Esophagus squamous epithelium (tissue), 5 donors: ENCODE measurements at regions not wholly inside any gene's neighbourhood (a gene's known extent, or its start where the extent isn't known, plus 50 kb on each side); places are given as distances from the start of the nearest gene placed in this dataset.

Experiments used
- DNase-seq: peaks from one replicate; lab custom pipeline; 2025; lab: John Stamatoyannopoulos, UW
- H3K27ac ChIP-seq, 4 donors: fragments of 200-600 bp; sonication (generic); one replicate each; pipeline ENCODE4 v1.5.1; 2016 to 2019; ENCODE audit warnings: mild to moderate bottlenecking in 1 of 4
- H3K27me3 ChIP-seq, 4 donors: fragments of 200-600 bp; sonication (generic); 1 replicate in 3 of 4; 2 replicates in 1 of 4; pipeline versions ENCODE4 v1.5.1 to v1.6.0; 2017 to 2021; ENCODE audit warnings: antibody characterized with exemption in 1 of 4
- H3K36me3 ChIP-seq, 3 donors: fragments of 200-600 bp; sonication (generic); one replicate each; pipeline ENCODE4 v1.5.1; 2016 to 2019
- H3K4me1 ChIP-seq, 3 donors: fragments of 200-600 bp; sonication (generic); one replicate each; pipeline ENCODE4 v1.5.1; 2017 to 2019
- H3K4me3 ChIP-seq, 4 donors: fragments of 200-600 bp; sonication (generic); 1 replicate in 3 of 4; 2 replicates in 1 of 4; pipeline ENCODE4 v1.5.1; 2016 to 2019; ENCODE audit warnings: mild to moderate bottlenecking in 2 of 4, moderate library complexity in 1 of 4
- H3K9me3 ChIP-seq, 3 donors: fragments of 200-600 bp; sonication (generic); one replicate each; pipeline ENCODE4 v1.5.1; 2016 to 2019
- POLR2A ChIP-seq, 4 donors: fragments of 450-650 bp; IDR thresholded peaks; one replicate each; pipeline ENCODE4 v1.6.1; 2017; ENCODE audit warnings: antibody characterized with exemption in 4 of 4, mild to moderate bottlenecking in 4 of 4, moderate library complexity in 3 of 4
- WGBS, 2 donors: methylation state at CpG; one replicate each; pipeline ENCODE4 v1.1.5; 2018; 5-methylcytosine and 5-hydroxymethylcytosine counted together
- intact Hi-C: fragments of 100-400 bp; cut with DNase I; formaldehyde crosslinking; loops from one replicate; pipeline ENCODE4 v1.15.0; 2022
- TF ChIP-seq, protein P1 (sequence below), 6 experiments: fragments of 450-650 bp in 4 of 6; fragments of 200-600 bp in 2 of 6; sonication (generic) in 2 of 6; IDR thresholded peaks; one replicate each; pipeline ENCODE4 v1.5.1; 2016 to 2019; ENCODE audit warnings: antibody characterized with exemption in 6 of 6, mild to moderate bottlenecking in 4 of 6, moderate library complexity in 4 of 6
- donor health status: DM: yes; HTN: yes; CAD: no.

DNA sequence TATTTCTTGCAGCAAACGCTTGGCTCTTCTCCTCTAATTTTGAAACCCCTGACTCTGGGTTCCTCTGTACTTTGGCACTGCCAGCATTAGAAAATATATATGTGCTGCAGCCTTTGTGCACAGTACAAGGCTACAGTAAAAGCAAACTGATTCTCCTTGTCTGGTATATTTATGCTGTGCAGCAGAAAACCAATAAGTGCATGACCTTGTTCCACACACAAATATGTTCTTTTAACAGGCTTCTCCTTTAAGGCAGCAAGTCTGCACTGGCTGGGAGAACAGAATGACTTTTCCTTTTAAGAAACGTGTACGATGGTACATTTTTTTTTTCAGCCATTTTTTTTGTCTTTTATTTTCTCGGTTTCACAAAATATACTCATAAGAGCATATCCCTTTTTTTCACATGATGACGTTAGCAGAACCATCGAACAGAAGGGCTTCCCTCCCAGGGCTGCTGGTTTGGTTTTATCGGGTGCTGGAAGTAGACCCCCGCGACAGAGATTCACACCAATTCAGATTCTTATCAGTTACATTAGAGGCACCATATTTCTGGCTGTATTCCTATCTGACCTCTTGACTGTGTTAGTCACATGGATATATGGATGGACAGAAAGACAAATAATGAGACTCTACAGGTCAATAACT lies 129.9 kb upstream of the ARID1B start:
- Histone ChIP-seq H3K27ac (no peak overlapping the region), H3K36me3 (no peaks in the 10 kb centered on the region), H3K4me3 (no peak overlapping the region), H3K9me3 (no peaks in the 10 kb centered on the region), H3K4me1 (no peaks in the 10 kb centered on the region), H3K27me3 (no peaks in the 10 kb centered on the region)
- 37 to 56% methylated on average over 9 of the region's 9 CpGs for WGBS, 2 donors
- no peak for DNase-seq
- no peak for TF ChIP-seq POLR2A (IDR thresholded peaks at IDR 0.05)
- TF ChIP-seq, protein P1, sequence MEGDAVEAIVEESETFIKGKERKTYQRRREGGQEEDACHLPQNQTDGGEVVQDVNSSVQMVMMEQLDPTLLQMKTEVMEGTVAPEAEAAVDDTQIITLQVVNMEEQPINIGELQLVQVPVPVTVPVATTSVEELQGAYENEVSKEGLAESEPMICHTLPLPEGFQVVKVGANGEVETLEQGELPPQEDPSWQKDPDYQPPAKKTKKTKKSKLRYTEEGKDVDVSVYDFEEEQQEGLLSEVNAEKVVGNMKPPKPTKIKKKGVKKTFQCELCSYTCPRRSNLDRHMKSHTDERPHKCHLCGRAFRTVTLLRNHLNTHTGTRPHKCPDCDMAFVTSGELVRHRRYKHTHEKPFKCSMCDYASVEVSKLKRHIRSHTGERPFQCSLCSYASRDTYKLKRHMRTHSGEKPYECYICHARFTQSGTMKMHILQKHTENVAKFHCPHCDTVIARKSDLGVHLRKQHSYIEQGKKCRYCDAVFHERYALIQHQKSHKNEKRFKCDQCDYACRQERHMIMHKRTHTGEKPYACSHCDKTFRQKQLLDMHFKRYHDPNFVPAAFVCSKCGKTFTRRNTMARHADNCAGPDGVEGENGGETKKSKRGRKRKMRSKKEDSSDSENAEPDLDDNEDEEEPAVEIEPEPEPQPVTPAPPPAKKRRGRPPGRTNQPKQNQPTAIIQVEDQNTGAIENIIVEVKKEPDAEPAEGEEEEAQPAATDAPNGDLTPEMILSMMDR (IDR thresholded peaks at IDR 0.05), result no peak
- intact Hi-C loops, result no loop called here

DNA sequence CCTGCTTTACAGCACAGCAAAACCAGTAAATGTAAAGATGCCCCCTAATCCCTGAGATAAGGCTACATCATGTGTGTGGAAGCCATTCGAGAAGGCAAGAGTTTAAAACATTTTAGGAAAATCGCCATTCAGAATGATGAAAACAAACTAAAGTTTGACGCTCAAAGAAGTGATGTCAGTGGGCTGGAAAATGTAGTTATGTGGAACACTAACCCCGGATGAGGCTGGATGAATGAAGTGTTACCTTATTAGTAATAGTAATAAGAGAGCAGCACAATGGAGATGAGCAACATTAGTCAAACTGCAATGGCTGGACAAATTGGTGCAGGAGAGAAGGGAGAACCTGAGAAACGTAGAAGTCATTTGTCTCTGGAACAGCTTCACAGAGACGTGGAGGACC lies 130.7 kb upstream of the ARID1B start:
- no peak for DNase-seq
- Histone ChIP-seq H3K27me3 (no peaks in the 10 kb centered on the region), H3K4me3 (no peak overlapping the region), H3K4me1 (no peaks in the 10 kb centered on the region), H3K9me3 (peaks cover 0 to 4% (median 0%) of the 10 kb centered on the region in 3 donors), H3K36me3 (no peaks in the 10 kb centered on the region), H3K27ac (no peak overlapping the region)
- TF ChIP-seq, protein P1 (IDR thresholded peaks at IDR 0.05), result no peak
- TF ChIP-seq POLR2A (IDR thresholded peaks at IDR 0.05), result no peak
- 77 to 84% methylated on average over 6 of the region's 6 CpGs for WGBS, 2 donors
- intact Hi-C loops, result no loop called here

DNA sequence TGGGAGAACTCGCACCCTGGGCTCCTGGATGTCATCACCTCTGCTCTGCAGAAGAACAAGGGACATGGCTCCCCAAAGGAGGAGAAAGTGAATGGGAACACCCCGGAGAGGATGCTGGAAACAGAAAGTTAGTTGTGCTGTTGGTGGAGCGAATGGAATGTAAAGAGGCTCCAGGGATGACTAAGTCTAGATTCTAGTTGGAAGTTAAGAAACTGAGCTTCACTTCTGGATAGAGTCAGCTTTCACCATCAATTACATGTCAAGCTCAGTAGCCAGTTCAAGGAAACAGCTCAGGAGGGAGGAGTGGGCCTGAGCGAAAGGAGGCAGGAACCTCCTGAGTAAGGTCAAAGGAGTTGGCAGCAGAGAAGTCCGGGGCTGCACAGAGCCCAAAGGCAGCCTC lies 132.1 kb upstream of the ARID1B start:
- TF ChIP-seq, protein P1 (IDR thresholded peaks at IDR 0.05), result no peak
- no peak for TF ChIP-seq POLR2A (IDR thresholded peaks at IDR 0.05)
- intact Hi-C loops, result no loop called here

DNA sequence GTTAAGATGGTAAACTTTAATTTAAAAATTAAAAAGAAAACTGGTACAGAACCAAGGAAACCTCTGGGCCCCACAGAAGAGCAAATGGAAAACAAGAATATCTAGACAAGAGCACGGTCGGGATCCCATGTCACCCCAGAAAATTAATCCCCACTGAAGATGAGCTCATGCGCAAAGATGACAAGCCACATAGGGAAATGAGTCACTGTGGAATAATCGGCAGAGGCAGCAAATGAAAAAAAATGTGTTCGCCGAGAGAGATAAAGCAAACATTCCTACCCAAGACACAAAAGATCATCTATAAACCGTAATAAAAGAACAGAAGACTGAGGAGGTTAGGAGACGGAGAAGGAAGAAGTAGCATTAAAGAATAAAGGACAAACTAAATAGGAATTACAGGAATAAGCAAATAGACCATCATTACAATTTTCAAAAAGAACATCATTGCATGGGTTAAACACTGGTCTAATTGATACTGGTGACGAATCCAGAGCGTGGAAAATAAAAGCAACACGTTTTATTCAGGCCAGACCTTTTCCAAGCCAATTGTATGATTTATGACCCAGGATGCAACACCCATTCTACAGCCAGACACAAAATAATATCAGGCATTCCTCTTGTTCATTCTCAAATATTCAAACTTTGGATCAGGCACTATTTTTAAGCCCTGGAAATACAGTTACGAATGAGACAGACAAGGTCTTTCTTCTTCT lies 138.0 kb upstream of the ARID1B start:
- H3K36me3 ChIP-seq, result no peaks in the 10 kb centered on the region
- H3K9me3 ChIP-seq, result peaks cover 0 to 6% (median 0%) of the 10 kb centered on the region in 3 donors
- 83 to 85% methylated on average over 12 of the region's 12 CpGs for WGBS, 2 donors
- H3K27me3 ChIP-seq, result no peaks in the 10 kb centered on the region
- intact Hi-C loops, result no loop called here
- H3K27ac ChIP-seq, result no peak overlapping the region
- DNase-seq, result no peak
- H3K4me3 ChIP-seq, result no peak overlapping the region
- peaks cover 0 to 11% (median 0%) of the 10 kb centered on the region in 3 donors for H3K4me1 ChIP-seq
- no peak for TF ChIP-seq POLR2A (IDR thresholded peaks at IDR 0.05)
- TF ChIP-seq, protein P1 (IDR thresholded peaks at IDR 0.05), result no peak

More for the DNA sequence above, 132.1 kb upstream of the ARID1B start:
- H3K27ac ChIP-seq, result no peak overlapping the region
- H3K4me1 ChIP-seq, result no peaks in the 10 kb centered on the region
- H3K27me3 ChIP-seq, result no peaks in the 10 kb centered on the region
- no peak for DNase-seq
- H3K4me3 ChIP-seq, result no peak overlapping the region
- H3K9me3 ChIP-seq, result peaks cover 0 to 6% (median 0%) of the 10 kb centered on the region in 3 donors
- WGBS, 2 donors, result 87 to 91% methylated on average over 5 of the region's 5 CpGs
- H3K36me3 ChIP-seq, result no peaks in the 10 kb centered on the region

DNA sequence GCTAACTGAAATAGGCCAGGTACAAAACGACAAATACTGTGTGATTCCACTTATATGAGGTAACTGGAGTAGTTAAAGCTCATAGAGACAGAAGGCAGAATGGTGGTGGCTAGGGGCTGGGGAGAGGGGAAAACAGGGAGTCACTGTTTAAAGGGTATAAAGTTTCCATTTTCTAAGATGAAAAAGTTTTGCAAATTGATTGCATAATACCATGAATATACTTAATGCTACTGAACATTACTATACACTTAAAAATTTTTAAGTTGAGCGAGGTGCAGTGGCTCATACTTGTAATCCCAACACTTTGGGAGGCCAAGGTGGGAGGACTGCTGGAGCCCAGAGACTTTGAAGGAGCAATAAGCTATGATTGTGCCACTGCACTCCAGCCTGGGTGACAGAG lies 138.6 kb upstream of the ARID1B start:
- Histone ChIP-seq H3K4me3 (no peak overlapping the region), H3K4me1 (peaks cover 0 to 13% (median 0%) of the 10 kb centered on the region in 3 donors), H3K9me3 (peaks cover 0 to 6% (median 0%) of the 10 kb centered on the region in 3 donors), H3K27me3 (no peaks in the 10 kb centered on the region), H3K36me3 (no peaks in the 10 kb centered on the region), H3K27ac (no peak overlapping the region)
- 82 to 93% methylated on average over 2 of the region's 2 CpGs for WGBS, 2 donors
- no peak for TF ChIP-seq POLR2A (IDR thresholded peaks at IDR 0.05)
- intact Hi-C loops, result no loop called here
- no peak for DNase-seq
